Small intestine (tissue), 7 donors: ENCODE measurements at regions not wholly inside any gene's neighbourhood (a gene's known extent, or its start where the extent isn't known, plus 50 kb on each side); places are given as distances from the start of the nearest gene placed in this dataset.

ENCODE experiments used
- DNase-seq, 2 donors: peaks; one replicate each; pipeline versions ENCODE4 v3.0.0 to v3.0.0-alpha.2; 2013
- FAIRE-seq: peaks from 2 replicates; lab custom pipeline; 2012; peaks lifted over from hg19 to GRCh38; lab: Jason Lieb, UNC
- H3K27ac ChIP-seq, 3 donors: one replicate each; pipeline ENCODE4 v1.5.1; 2013; ENCODE audit warnings: low read length in 2 of 3, mild to moderate bottlenecking in 2 of 3, control low read depth in 1 of 3, inconsistent platforms in 1 of 3, low read depth in 1 of 3, moderate library complexity in 1 of 3
- H3K27me3 ChIP-seq, 3 donors: one replicate each; pipeline ENCODE4 v1.6.1; 2013; ENCODE audit warnings: low read length in 3 of 3, inconsistent platforms in 1 of 3; ENCODE audit not compliant: control insufficient read depth in 3 of 3, insufficient read depth in 3 of 3
- H3K36me3 ChIP-seq, 3 donors: one replicate each; pipeline ENCODE4 v1.6.1; 2013; ENCODE audit warnings: low read length in 3 of 3, inconsistent platforms in 1 of 3, low read depth in 1 of 3, mild to moderate bottlenecking in 1 of 3, moderate library complexity in 1 of 3; ENCODE audit not compliant: control insufficient read depth in 3 of 3, insufficient read depth in 2 of 3
- H3K4me1 ChIP-seq, 3 donors: one replicate each; pipeline ENCODE4 v1.6.1; 2013; ENCODE audit warnings: low read length in 2 of 3, inconsistent platforms in 1 of 3, low read depth in 1 of 3, mild to moderate bottlenecking in 1 of 3, moderate library complexity in 1 of 3; ENCODE audit not compliant: control insufficient read depth in 3 of 3, insufficient read depth in 2 of 3
- H3K4me3 ChIP-seq, 3 donors: one replicate each; pipeline ENCODE4 v1.5.1; 2013; ENCODE audit warnings: low read length in 3 of 3, control low read depth in 1 of 3, inconsistent platforms in 1 of 3, low read depth in 1 of 3, mild to moderate bottlenecking in 1 of 3, moderate library complexity in 1 of 3
- H3K9me3 ChIP-seq, 2 donors: one replicate each; pipeline ENCODE4 v1.6.1; 2013; ENCODE audit warnings: low read depth in 1 of 2, low read length in 1 of 2; ENCODE audit not compliant: control insufficient read depth in 2 of 2, insufficient read depth in 1 of 2
- WGBS, 3 donors: extraction: QIAGEN DNeasy Blood & Tissue Kit; methylation state at CpG; one replicate each; pipeline ENCODE4 v1.1.7; 2013; 5-methylcytosine and 5-hydroxymethylcytosine counted together
- donor health status: healthy with polysubstance abuse.
- donor health status: control.
- donor health status: control.
- donor health status: Bipolar disorder and iron deficiency.
- donor health status: healthy.

DNA sequence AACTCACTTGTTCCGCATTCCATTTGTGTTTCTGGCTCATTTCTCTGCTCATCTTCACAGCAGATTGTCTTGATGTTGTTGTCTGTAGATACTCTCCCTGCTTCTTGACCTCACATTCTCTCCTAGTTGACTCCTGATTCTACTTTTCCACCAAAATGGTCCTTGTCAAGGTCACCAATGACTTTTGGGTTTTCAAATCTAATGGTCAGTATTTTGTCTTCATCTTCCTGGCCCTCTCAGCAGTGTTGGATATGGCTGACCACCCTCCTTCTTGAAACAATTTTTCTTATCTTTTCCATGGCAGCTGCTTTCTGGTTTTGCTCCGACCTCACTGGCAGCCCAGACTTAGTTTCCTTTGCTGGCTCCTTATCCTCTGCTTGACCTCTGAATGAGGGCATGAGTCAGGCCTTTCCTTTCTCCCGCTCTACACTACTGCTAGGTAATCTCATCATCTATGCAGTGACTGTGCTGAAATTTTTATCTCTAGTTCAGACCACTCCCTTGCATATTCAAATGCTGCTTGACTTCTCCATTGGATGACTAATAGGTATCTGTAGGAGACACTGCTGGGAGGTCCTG is 386.6 kb upstream of the SPRED2 start:
- Histone ChIP-seq H3K9me3 (no peaks in the 10 kb centered on the region), H3K4me3 (no peak overlapping the region), H3K27me3 (no peaks in the 10 kb centered on the region), H3K36me3 (no peaks in the 10 kb centered on the region), H3K4me1 (no peaks in the 10 kb centered on the region), H3K27ac (no peak overlapping the region)
- WGBS, 3 donors, result 62 to 73% (median 69%) methylated on average over 3 of the region's 3 CpGs
- DNase-seq (no peak), FAIRE-seq (no peak)

DNA sequence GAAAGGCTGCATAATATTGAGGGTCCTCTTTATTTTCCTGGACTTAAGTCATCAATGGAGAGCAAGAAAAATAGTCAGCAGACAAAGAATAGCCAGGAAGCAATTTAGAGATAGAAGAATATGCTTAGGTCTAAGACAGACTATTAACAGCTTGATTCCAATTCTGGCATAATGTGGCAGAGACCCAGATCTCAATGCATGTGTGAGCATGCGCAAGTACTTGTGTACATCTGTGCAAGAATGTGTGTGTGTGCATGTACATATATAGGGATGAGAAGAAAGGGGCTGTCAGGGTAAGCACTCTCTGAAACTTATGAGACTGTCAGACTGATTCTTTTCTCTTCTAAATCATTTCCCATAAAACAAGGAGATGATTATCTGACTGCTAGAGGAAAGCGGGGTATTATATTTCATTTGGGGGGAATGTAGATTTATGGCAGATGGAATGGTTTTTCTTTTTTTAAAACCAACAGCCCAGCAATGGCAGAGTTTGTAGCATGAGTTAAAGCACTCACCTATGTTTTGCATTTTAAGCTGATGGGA is 381.3 kb upstream of the SPRED2 start:
- no peak for FAIRE-seq
- no peak overlapping the region for H3K4me3 ChIP-seq
- no peaks in the 10 kb centered on the region for H3K36me3 ChIP-seq
- no peaks in the 10 kb centered on the region for H3K9me3 ChIP-seq
- H3K4me1 ChIP-seq, result no peaks in the 10 kb centered on the region
- no peak overlapping the region for H3K27ac ChIP-seq
- no peaks in the 10 kb centered on the region for H3K27me3 ChIP-seq
- DNase-seq, result no peak
- WGBS, 3 donors, result 96 to 98% (median 97%) methylated on average over 2 of the region's 2 CpGs

DNA sequence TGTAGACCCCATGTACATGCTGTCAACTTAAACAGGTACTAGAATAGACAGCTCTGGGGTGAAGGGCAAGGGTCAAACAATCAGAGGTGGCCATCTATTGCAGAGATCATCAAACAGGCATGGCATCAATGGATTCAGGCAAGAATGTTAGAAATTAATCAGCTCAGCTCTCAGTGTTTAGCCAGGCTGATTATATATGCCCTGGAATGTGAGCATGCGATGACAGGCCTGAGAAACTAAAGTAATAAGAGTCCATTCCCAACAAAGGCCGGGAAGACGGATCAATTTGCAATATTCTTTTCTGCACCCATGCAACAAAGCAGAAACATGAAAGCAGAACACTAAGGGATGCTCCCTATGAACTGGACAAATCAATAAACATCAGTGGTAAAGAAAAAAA is 380.5 kb upstream of the SPRED2 start:
- no peak for DNase-seq
- no peak for FAIRE-seq
- Histone ChIP-seq H3K4me3 (no peak overlapping the region), H3K36me3 (no peaks in the 10 kb centered on the region), H3K9me3 (no peaks in the 10 kb centered on the region), H3K4me1 (no peaks in the 10 kb centered on the region), H3K27me3 (no peaks in the 10 kb centered on the region), H3K27ac (no peak overlapping the region)
- WGBS, 3 donors, result 75 to 84% (median 80%) methylated on average over 3 of the region's 3 CpGs

DNA sequence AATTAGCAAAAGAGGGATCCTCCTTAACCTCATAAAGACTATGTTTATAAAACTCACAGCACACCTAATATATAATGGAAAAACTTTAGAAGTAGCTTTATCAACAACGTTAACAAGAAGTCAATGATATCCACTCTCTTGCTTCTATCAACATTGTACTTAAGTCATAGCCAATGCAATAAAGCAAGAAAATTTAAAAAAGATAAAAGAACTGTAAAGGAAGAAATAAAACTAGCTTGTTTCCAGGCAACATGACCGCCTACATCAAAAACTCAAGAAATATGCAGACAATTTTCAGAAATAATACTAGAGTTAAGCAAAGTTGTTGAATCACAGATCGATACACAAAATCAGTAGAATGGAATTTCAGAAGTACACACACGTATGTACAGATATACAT is 375.5 kb upstream of the SPRED2 start:
- WGBS, 3 donors, result 87 to 92% (median 88%) methylated on average over 4 of the region's 4 CpGs
- no peaks in the 10 kb centered on the region for H3K36me3 ChIP-seq
- no peaks in the 10 kb centered on the region for H3K4me1 ChIP-seq
- H3K9me3 ChIP-seq, result no peaks in the 10 kb centered on the region
- no peak overlapping the region for H3K4me3 ChIP-seq
- H3K27me3 ChIP-seq, result no peaks in the 10 kb centered on the region
- DNase-seq (no peak), FAIRE-seq (no peak)
- no peak overlapping the region for H3K27ac ChIP-seq

DNA sequence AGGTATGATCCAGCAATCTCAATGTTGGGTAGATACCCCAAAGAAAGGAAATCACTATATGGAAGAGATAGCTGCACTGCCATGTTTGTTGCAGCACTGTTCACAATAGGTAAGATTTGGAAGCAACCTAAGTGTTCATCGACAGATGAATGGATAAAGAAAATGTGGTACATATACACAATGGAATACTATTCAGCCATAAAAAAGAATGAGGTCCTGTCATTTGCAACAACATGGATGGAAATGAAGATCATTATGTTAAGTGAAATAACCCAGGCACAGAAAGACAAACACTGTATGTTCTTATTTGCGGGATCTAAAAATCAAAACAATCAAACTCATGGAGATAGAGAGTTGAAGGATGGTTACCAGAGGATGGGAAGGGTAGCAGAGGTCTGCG is 372.4 kb upstream of the SPRED2 start:
- Histone ChIP-seq H3K36me3 (no peaks in the 10 kb centered on the region), H3K4me1 (no peaks in the 10 kb centered on the region), H3K9me3 (no peaks in the 10 kb centered on the region), H3K4me3 (no peak overlapping the region), H3K27ac (no peak overlapping the region), H3K27me3 (peaks cover 0 to 2% (median 0%) of the 10 kb centered on the region in 3 donors)
- DNase-seq (no peak), FAIRE-seq (no peak)
- WGBS, 3 donors, result 91 to 96% (median 95%) methylated on average over 3 of the region's 3 CpGs

DNA sequence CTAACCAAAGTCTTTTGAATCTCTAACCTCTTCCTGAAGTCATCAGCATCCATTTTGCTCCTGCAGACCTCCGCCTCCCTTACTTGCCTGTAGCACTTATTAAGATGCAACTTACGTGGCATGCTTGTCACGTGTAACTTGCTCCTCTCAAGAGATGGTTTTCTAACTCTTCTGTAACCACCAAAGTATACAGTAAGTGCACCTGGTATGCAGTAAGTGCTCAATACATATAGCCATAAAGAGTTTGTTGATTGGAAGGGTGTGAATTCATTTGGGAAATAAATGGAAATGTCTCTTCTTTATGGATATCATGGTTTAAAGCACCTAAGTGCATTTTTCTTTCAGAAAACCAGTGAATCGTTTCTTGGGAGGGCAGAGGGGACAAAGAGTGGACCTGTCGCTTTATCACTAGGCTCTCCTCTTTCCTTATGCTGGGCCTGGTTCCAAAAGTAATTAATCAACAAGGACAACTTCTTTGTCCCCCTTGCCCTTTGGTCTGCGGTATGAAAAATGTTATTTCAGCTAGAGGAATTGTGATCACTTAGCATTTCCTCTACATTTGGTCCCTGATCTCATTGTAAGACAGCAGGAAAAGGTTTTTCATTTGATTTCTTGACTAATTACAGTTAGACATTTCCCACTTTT is 370.0 kb upstream of the SPRED2 start:
- FAIRE-seq (no peak), DNase-seq (no peak)
- H3K36me3 ChIP-seq, result no peaks in the 10 kb centered on the region
- WGBS, 3 donors, result 45 to 60% (median 53%) methylated on average over 6 of the region's 6 CpGs
- H3K27me3 ChIP-seq, result peaks cover 0 to 2% (median 0%) of the 10 kb centered on the region in 3 donors
- no peak overlapping the region for H3K27ac ChIP-seq
- H3K4me3 ChIP-seq, result no peak overlapping the region
- no peaks in the 10 kb centered on the region for H3K9me3 ChIP-seq
- H3K4me1 ChIP-seq, result no peaks in the 10 kb centered on the region

DNA sequence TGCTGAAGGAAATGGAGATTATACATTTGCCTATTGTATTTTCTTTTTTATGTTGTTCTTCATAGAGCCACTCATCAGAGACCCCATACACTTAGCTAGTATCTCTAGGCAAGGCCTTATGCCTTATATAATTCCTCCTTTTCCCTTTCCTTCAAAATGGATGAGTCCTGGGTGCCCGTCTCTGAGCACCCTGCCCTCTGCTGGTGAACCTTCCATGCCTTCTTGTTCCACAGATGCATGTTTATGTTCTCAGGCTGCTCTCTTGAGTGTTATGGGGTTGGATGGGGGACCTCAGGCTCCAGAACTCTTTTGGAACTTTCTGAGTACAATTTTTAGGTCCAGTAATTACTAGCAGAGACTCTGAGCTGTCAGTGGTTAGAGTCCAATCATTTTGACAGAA is 368.6 kb upstream of the SPRED2 start:
- H3K4me1 ChIP-seq, result no peaks in the 10 kb centered on the region
- H3K9me3 ChIP-seq, result no peaks in the 10 kb centered on the region
- H3K27me3 ChIP-seq, result peaks cover 0 to 2% (median 0%) of the 10 kb centered on the region in 3 donors
- FAIRE-seq (no peak), DNase-seq (peak in 1 of 2 donors; percentile 3)
- H3K36me3 ChIP-seq, result no peaks in the 10 kb centered on the region
- no peak overlapping the region for H3K27ac ChIP-seq
- WGBS, 3 donors, result 17 to 55% (median 21%) methylated on average over 1 of the region's 1 CpG
- no peak overlapping the region for H3K4me3 ChIP-seq

DNA sequence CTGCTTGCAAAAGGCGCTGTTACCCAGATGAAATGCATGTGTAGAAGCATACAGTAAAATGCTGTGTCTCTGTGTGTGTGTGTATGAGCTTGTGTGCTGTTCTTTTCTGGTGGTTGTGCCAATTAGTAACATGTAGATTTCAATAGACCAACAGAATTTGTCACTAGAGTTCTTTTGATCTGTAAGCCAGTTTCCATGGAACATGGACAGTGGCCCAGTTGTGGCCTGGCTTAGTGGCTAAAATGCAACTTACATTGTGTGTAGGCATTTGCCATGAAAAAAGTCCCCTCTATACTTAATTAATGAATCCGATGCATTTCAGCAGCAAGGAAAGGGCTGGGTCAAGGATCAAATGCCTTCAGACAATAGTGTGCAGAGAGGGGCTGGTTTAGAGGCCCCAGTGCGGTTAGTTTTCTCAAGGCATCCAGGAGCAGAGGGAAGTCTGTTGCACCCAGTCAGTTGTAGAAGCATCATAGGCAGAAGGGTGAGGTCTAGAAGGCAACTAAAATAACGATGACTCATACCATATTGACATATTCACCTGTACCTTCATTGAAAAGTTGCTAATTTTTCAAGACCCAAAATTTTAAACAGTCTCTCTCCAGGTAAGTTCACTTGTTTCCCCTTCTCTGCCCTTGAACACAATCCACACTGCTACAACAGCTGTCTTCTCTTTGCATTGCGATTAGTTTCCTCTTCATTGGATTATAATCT is 366.9 kb upstream of the SPRED2 start:
- H3K36me3 ChIP-seq, result no peaks in the 10 kb centered on the region
- DNase-seq (no peak), FAIRE-seq (no peak)
- H3K4me1 ChIP-seq, result no peaks in the 10 kb centered on the region
- H3K4me3 ChIP-seq, result no peak overlapping the region
- peaks cover 0 to 2% (median 0%) of the 10 kb centered on the region in 3 donors for H3K27me3 ChIP-seq
- H3K27ac ChIP-seq, result no peak overlapping the region
- WGBS, 3 donors, result 79 to 88% (median 84%) methylated on average over 5 of the region's 5 CpGs
- no peaks in the 10 kb centered on the region for H3K9me3 ChIP-seq
